ENCODE measurements at regions not wholly inside any gene's neighbourhood (a gene's known extent, or its start where the extent isn't known, plus 50 kb on each side); places are given as distances from the start of the nearest gene placed in this dataset.
A peak's percentile ranks its signal among the peaks of the same experiment; 100 is the strongest.

DNA sequence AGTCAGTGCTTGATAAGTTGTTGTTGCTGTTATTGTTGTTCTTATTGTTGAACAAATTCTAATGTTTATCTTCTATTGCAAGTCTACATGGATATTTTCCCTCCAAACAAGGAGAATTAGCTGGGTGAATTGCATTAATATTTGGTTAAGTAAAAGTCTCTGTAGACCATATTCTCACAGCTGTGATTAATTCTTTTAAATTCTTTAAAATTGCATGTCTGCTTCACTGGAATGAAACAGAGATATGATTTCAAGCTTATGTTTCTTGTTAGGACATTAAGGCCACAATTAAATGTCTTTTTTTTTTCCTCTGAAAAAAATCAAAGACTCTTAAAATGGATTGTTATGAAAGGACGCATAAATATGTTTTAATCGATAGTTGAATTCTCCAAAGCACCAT is 153.4 kb downstream of the EBLN2 start:
- TF ChIP-seq, protein P1, sequence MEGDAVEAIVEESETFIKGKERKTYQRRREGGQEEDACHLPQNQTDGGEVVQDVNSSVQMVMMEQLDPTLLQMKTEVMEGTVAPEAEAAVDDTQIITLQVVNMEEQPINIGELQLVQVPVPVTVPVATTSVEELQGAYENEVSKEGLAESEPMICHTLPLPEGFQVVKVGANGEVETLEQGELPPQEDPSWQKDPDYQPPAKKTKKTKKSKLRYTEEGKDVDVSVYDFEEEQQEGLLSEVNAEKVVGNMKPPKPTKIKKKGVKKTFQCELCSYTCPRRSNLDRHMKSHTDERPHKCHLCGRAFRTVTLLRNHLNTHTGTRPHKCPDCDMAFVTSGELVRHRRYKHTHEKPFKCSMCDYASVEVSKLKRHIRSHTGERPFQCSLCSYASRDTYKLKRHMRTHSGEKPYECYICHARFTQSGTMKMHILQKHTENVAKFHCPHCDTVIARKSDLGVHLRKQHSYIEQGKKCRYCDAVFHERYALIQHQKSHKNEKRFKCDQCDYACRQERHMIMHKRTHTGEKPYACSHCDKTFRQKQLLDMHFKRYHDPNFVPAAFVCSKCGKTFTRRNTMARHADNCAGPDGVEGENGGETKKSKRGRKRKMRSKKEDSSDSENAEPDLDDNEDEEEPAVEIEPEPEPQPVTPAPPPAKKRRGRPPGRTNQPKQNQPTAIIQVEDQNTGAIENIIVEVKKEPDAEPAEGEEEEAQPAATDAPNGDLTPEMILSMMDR (IDR thresholded peaks at IDR 0.05; ENCODE audit: insufficient read depth, low read length, severe bottlenecking) = no peak
- FAIRE-seq = no peak
- no peaks in the 10 kb centered on the region for H3K27me3 ChIP-seq (ENCODE audit: control insufficient read depth, insufficient read depth, low read length)
- H3K4me3 ChIP-seq (ENCODE audit: low read depth, low read length) = no peak overlapping the region
- no peaks in the 10 kb centered on the region for H3K36me3 ChIP-seq (ENCODE audit: control insufficient read depth, insufficient read depth, low read length)
- no peak for DNase-seq (ENCODE audit: low read depth)

DNA sequence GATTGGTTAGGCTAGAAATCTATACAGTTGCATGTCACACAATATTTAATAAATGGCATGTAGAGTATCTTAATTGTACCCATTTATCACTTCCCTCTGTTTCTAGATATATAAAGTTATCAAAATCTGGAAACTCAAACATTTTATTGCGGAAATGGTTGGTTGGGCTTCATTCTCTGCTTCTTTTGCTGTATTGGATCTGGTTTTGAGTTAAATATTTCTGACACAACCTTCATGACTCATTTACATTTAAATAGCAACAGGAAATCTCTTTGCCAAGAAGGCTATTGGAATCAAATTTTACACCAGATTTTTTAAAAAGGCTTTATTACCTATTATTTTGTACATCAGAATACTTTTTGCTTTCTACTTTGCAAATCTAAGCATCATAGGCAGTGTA is 153.8 kb downstream of the EBLN2 start:
- DNase-seq (ENCODE audit: low read depth) (no peak), FAIRE-seq (no peak)
- no peaks in the 10 kb centered on the region for H3K27me3 ChIP-seq (ENCODE audit: control insufficient read depth, insufficient read depth, low read length)
- TF ChIP-seq, protein P1 (IDR thresholded peaks at IDR 0.05; ENCODE audit: insufficient read depth, low read length, severe bottlenecking) = no peak
- no peaks in the 10 kb centered on the region for H3K36me3 ChIP-seq (ENCODE audit: control insufficient read depth, insufficient read depth, low read length)
- no peak overlapping the region for H3K4me3 ChIP-seq (ENCODE audit: low read depth, low read length)

DNA sequence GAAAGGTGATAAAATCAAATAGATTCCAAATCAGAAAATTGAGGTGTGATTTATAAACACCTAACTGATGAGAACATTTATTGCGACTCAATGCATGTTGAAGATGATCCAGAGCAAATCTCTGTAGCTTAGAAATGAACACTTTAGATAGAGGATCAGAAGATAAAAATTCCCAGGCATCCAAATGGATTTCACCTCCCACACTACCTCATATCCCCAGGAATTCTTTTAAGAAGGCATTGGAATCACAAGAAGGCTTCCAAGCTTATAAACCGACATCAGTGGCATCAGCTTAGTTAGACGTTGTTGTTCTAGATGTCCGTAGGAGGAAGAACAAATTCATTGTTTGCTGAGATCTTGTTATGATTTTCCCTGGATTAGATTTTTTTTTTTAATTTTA is 154.4 kb downstream of the EBLN2 start:
- Histone ChIP-seq H3K36me3 (ENCODE audit: control insufficient read depth, insufficient read depth, low read length) (no peaks in the 10 kb centered on the region), H3K4me3 (ENCODE audit: low read depth, low read length) (no peak overlapping the region), H3K27me3 (ENCODE audit: control insufficient read depth, insufficient read depth, low read length) (no peaks in the 10 kb centered on the region)
- FAIRE-seq (no peak), DNase-seq (ENCODE audit: low read depth) (no peak)
- TF ChIP-seq, protein P1 (IDR thresholded peaks at IDR 0.05; ENCODE audit: insufficient read depth, low read length, severe bottlenecking) = no peak

DNA sequence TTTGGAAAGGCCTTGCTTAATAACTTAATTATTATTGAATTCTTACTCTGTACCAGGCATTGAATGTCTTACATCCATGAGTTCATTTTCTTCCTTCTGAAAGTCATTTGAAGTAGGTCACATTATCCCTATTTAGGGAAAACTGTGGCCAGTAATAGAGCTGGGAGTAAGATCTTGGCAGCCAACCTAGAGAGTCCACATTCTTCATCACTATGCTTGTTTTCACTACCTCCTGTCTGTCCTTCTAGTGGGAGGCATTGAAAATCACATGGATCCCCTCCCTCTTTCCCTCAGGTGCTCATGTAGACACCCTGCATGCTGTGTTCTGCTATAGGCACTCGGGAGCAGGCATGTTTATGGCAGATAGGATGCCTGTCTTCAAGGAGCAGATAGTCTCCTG is 154.9 kb downstream of the EBLN2 start:
- TF ChIP-seq, protein P1 (IDR thresholded peaks at IDR 0.05; ENCODE audit: insufficient read depth, low read length, severe bottlenecking) = no peak
- no peak overlapping the region for H3K4me3 ChIP-seq (ENCODE audit: low read depth, low read length)
- no peaks in the 10 kb centered on the region for H3K36me3 ChIP-seq (ENCODE audit: control insufficient read depth, insufficient read depth, low read length)
- DNase-seq (ENCODE audit: low read depth) = no peak
- FAIRE-seq = no peak
- no peaks in the 10 kb centered on the region for H3K27me3 ChIP-seq (ENCODE audit: control insufficient read depth, insufficient read depth, low read length)

DNA sequence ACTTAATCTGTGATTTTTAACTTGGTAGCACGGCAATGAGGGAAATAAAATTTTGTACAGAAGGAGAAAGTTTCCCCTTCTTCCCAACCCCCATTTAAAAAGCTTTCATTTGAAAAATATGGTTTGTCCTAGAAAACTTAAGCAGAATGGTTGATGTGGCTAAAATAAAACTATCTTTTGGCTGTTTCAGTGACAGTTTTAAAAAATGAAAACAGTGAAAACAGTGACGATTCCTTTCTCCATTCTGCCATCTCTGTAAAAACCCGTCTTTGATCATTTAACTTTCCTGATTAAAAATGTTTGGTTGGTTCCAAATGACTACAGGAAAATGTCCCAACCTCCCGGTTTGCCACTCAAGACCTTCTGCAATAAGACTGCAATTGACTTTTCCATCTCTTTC is 160.7 kb downstream of the EBLN2 start:
- no peak for FAIRE-seq
- TF ChIP-seq, protein P1 (IDR thresholded peaks at IDR 0.05; ENCODE audit: insufficient read depth, low read length, severe bottlenecking) = no peak
- Histone ChIP-seq H3K36me3 (ENCODE audit: control insufficient read depth, insufficient read depth, low read length) (no peaks in the 10 kb centered on the region), H3K27me3 (ENCODE audit: control insufficient read depth, insufficient read depth, low read length) (no peaks in the 10 kb centered on the region), H3K4me3 (ENCODE audit: low read depth, low read length) (no peak overlapping the region)
- no peak for DNase-seq (ENCODE audit: low read depth)

DNA sequence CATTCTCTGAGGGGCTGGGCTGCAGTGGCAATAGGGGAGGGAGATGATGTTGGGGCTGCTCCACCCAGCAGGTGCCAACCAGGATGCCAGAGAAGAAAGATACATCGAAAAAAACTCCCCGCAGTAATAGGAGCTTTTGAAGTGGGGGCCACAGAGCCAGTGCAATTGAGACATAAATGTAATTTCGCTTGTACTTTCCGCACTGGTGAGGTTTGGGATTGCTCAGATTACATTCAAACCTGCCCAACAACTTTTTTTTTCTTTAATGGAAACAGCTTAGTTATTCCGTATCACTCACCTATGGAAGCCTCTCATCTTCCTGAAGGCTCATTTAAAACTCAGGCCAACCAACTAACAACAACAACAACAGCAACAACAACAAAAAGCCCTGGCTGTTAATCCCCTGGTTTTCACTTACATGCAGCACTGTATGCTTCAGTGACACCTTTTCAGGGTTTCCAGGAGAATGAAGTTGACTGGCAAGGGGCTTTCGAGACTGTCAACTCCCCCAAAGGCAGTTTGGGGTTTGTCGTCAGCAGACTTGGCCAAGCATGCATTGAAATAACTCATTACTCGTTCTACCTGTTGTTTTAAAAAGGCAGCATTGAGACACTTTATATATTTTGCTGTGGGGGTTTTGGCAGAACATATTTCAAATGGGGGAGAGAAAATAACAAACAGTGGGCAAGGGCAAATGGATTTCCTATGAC is 163.8 kb downstream of the EBLN2 start:
- Histone ChIP-seq H3K4me3 (ENCODE audit: low read depth, low read length) (no peak overlapping the region), H3K36me3 (ENCODE audit: control insufficient read depth, insufficient read depth, low read length) (no peaks in the 10 kb centered on the region), H3K27me3 (ENCODE audit: control insufficient read depth, insufficient read depth, low read length) (no peaks in the 10 kb centered on the region)
- TF ChIP-seq, protein P1 (IDR thresholded peaks at IDR 0.05; ENCODE audit: insufficient read depth, low read length, severe bottlenecking) = no peak
- DNase-seq (ENCODE audit: low read depth) = peak; percentile 37
- no peak for FAIRE-seq

Measured in bronchial epithelial cell (primary cell).